Astrocyte of the hippocampus (primary cell): ENCODE measurements at regions not wholly inside any gene's neighbourhood (a gene's known extent, or its start where the extent isn't known, plus 50 kb on each side); places are given as distances from the start of the nearest gene placed in this dataset.
A peak's percentile ranks its signal among the peaks of the same experiment; 100 is the strongest.
"Not testable (repeated sequence)": the region's sequence is repeated elsewhere in the genome, so short reads cannot be mapped to it uniquely, and the experiment has no call there.

Experiments
- DNase-seq: peaks from one replicate; pipeline ENCODE4 v3.0.0; 2011; ENCODE audit warnings: low read depth, low spot score

DNA sequence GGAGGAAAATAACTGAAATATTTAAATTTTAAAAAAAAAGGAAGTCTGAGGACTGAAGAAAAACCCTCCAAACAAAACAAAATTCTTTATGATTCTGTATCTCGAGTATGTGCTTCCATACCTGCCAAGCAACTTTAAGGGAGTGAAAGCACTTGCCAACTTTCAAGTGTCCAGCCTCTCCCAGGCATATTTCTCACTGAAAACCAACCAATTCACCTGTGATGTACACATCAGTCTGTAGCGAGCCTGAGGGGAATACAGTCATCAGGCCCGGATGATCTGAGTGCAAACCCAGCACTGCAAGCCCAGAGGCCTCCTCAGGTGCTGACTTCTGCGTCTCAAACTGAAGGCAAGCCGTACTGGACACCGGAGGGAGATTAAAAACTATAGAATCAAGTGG is 164.8 kb upstream of the NT5E start:
- DNase-seq, result no peak

DNA sequence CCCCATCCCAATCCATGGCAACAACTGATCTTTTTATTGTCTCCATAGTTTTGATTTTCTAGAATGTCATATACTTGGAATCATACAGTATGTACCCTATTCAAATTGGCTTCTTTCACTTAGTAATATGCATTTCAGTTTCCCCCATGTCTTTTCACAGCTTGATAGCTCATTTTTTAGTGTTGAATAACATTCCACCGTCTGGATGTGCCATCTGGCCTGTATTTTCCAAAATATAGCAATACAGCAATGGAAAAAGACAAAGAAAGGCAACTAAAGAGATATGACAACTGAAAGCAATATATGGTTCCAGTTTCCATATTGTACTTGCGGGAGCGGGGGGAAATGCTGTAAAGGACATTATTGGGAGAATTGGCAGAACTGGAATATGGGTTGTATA is 166.4 kb upstream of the NT5E start:
- DNase-seq, result no peak

DNA sequence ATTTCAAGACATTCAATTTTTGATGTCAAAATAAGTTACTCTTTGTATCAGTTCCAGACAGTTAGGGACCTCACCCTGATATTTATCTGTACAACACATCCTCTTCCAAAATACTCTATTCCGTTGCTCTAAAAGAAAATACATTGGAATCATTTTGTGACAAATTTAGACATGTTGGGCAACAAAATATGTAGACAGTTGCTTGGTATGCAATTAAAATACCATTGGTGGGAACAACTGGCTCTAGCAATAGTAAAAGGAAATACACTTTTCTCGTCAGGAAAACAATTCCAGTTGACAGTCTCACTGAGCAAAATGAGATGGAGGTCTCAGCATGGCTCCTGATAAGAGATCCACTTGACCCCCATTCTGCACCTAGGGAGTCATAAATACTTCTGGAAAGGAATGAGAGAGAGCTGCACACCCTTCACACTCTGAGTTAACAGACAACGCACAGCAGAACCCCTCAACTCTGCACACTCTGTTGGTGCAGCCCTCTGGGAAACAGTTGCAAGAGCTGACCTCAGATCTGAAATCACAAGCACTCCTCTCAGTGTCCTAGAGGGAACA is 171.3 kb upstream of the NT5E start:
- no peak for DNase-seq

DNA sequence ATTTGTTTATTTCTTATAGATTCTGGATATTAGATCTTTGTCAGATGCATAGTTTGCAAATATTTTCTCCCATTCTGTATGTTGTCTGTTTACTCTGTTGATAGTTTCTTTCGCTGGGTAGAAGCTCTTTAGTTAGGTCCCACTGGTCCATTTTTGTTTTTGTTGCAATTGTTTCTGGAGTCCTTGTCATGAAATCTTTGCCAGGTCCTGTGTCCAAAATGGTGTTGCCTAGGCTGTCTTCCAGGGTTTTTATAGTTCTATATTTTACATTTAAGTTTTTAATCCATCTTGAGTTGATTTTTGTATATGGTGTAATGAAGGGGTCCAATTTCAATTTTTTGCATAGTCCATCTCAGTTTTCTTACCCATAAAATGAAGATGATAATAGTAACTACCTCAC is 173.9 kb upstream of the NT5E start:
- DNase-seq, result not testable (repeated sequence)

DNA sequence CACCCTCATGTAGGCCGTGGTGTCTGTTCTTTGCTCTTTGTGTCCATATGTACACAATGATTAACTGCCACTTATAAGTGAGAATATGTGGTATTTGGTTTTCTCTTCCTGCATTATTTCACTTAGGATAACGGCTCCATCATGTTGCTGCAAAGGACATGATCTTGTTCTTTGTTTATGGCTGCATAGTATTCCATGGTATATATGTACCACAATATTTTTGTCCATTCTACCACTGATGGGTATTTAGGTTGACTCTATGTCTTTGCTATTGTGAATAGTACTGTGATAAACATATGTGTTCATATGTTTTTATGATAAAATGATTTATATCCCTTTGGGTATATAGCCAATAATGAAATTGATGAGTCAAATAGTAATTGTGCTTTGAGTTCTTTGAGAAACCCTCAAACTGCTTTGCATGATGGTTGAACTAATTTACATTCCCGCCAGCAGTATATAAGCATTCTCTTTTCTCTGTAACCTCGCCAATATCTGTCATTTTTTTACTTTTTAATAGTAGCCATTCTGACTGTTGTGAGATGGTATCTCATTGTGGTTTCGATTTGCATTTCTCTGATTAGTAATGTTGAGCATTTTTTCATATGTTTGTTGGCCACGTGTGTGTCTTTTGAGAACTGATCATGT is 174.4 kb upstream of the NT5E start:
- no peak for DNase-seq

DNA sequence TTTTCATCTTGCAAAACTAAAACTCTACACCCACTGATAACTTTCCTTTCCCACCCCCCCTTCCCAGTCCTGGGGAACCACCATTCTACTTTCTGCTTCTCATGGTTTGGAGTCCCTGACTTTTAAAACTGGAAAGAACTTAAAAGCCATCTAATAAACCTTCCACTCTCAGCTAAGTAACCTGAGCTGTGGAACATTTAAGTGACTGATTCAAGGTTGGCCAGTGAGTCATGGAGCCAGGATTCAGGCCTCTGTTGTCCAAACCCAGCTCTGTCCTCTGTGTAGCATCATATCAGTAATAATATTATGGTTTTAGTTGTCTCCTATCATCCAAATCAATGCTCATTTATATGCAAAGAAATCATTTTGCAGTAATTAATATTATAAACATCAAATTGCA is 176.0 kb upstream of the NT5E start:
- DNase-seq, result peak; percentile 2

DNA sequence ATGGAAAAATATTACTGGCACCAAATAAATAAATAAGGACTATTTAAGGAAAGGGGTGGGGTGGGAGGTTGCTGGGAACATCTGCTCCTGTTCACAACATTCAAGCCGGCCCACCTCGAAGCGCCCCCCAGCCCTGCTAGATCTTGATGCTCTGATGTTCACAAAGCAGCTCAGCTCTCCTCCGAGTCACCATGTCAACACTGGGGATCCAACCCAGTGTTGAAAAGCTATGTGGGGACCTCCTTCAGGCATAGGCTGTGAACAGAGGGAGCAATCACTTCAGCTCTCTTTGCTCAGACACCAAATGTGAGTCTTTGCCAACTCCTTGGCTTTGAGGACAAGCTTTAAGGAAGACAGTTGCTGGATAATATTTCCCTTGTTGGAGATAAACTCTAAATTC is 176.8 kb upstream of the NT5E start:
- DNase-seq, result no peak

DNA sequence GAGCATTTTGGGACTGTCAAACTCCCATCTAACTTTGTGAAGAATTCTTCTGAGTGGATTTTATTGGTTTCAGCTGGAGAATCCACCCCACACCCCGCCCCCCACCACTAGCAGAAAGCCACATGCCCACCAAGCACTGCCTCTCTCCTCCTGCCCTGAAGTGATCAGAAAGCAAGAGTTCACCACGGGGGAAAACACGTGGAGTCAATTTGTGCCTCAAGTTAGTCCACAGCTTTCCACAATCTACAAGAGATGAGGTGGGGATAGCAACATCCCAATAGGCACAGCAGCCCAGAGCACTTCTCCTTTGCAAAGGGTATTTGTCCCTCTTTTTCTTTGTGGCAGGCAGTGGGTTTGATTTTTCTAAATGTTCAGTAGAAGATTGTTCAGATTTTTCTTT is 177.3 kb upstream of the NT5E start:
- no peak for DNase-seq

DNA sequence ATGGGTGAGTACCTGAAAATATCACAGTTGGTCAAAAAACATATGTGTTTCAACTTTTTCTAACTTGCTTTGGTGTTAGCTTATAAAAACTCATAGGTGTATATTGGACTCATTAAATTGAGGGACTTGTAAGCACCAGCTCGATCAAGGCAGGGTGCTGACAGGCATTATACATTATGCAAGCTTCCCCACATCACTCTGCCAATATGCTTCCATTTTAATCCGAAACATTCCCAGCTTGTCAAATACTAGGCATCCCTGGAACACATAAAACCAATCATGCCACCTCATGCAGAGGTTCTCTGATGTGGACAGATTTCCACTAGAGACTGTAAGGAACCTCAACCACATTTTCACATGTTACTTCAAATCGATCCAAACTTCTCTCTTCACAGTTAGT is 187.3 kb upstream of the NT5E start:
- DNase-seq, result no peak

DNA sequence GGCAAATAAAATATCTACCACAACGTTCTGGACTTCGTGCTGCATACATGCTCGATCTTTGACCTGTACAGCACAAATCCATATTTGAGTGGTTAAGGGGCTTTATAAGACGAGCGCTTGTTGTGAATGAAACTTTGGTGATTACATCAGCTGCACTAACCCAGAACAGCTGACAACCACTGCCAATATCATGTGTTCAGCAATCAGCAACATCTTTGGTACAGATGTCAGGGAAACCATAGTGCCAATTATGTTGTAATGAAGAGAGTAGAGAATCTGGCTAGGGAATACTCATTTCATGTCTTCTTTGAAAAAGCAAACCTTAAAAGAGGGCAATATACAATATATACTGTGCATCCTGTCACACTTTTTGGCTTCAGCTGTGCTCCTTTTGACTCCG is 188.6 kb upstream of the NT5E start:
- DNase-seq, result no peak

DNA sequence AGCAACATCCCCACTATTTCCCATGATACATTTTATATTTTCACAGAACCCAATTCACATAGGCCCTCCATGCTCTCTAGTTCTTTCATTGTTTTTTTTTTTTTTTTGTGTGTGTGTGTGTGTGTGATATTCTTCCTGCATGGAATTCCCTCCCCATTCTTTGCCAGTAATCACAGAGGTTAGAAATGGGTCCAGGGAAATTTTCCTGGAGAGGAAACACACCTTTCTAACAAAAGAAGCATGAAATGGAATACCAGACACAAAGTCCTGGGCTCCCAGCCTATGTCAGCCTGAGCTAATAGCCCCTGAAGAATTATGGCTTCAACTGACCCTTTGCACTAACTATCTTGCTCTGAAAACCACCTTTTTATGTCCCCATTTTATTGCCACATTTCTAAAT is 194.2 kb upstream of the NT5E start:
- DNase-seq, result no peak

DNA sequence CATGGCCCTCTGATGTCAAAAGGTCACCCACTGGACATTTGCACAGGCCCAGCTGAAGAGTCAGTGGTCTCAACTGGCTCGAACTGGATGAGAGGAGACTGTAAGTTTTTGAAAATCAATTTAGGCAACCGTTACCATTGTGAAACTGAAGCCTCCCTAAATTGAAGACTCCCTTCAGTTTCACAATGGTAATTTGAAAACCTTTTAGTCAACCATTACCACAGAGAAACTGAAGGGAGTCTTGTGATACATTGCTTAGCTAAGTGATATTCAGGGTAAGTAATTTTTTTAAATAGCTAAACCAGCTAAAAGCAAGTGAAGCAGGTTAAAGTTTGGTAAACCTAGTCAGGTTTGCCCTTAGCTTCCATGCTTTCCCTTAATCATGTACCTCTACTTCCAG is 197.3 kb upstream of the NT5E start:
- DNase-seq, result no peak

DNA sequence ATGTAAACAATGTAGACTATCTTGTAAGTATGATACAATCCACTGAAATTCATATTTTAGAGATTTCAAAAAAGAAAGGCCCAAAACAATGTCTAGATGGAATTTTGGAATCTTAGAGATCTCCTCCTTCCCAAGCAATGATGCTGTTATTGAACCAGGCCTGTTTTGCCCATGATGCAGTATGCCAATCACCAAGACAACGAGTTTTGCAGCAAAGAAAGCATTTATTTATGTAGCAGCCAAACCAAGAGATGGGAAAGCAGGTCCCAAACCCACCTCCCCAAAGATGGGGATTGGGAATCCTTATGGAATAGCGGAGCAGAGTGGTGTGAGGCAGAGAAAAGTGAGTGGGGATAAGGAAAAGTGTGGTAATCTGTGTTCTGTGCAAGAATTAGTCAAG is 197.8 kb upstream of the NT5E start:
- no peak for DNase-seq

DNA sequence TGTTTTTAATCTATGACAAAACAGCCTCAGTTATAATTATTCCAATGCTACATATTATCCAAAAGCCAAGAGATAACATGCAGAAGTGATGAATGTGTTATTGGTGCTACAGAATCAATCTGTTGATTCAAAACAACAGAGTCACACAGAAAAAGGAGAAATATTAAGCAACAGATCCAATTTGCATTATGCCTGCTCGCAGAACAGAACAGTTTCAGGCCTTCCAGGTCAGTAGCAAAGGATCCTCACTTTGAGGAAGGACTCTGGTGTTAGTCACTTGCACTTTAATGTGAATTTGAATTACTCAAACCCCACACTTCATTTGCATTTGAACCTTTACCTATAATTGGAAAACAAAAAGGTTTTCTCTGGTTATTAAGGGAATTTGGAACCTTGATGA is 198.6 kb upstream of the NT5E start:
- no peak for DNase-seq

DNA sequence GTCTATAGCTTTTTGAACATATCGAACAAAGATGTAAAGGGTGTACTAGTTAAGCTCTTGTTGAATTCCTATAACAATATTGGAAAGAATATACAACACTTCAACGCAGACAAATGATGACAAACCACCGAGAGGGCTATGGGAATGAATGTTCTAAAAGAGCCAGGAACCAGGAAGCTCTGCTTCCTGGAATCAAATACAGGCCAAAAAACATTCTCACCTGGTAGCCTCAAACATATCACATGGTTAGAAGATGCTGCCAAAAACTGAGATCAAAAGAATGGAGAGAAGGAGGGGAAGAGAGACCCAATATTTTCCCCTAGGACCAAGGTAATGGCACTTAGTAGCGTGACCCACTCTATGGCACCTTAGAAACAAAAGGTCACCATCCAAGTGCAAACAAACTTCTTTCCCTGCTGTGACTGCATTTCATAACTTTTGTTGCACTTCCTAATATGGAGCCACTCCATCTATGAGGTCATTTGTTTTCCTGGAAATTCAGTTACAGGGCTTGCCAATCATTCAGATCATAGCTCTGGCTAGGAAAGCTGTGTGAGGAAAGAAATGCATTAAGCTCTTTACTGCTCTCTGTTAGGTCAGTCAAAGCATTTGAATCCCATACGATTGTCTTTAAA is 199.2 kb upstream of the NT5E start:
- peak; percentile 50 for DNase-seq

DNA sequence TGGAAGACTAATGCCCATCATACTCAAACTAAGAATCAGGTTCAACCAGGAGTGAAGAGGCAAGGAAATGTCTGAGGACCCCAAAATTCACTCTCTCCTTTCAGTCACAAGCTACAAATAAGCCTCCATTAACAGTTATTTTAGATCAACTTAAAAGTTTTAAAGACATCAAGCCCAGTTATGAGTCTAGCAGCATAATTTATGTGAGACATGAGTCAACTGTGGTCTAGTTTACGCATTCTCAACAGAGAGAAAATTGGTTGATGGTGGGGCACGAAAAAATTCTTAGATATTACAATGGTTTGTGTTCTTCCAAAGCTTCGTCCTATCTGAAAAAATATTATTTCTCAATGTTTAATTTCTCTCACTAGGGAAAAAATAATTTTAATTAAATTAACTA is 204.9 kb upstream of the NT5E start:
- DNase-seq, result no peak

DNA sequence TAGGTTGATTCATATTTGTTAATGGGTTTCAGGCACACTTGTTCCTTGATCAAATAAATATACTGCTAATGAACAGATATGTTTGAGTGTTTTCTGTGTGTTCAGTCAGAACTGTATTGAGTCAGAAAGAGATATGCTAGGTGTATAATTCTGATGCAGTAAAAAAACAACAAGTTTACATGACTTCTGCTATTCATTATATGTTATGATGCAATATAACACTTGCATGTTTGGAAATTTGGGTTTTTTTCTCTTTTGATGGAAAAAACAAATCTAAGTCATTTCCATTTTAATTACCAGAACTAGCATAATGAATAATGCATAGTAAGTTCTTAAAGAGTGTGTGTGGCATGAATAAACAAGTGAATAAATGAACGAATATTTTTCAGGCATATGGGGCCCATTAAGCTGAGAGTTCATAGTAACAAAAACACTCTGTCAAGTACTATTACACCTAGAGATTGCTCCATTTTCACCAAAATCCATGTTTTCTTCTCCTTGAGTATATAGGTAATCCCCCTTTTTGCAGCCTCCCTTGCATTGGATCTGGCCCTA is 208.3 kb upstream of the NT5E start:
- DNase-seq, result no peak

DNA sequence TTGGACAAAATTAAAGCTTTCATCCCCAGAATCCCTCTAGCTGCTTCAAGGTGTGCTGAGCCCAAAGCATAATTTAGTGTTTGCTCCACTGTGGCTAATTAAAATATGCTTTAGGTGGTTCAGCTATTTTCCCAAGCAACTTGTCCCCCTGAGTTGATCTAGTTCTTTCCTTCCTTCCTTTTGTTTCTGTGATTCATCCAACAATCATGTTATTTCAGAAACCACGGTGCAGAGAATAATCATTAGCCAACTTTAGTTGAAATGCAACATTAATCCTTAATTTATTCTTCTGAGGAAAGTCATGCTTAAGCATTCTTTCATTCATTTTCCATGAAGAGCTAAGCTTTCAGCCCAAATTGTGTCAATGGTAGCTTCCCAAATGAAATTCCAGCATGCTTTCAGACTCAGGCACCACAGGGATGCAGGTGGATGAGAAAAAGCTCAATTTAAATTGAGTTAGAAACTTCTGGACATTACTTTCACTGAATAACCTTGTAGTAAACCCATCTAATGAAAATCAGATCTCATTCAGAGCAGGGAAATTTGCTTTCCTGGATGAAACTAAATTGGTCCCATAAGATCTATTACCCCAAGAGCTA is 209.0 kb upstream of the NT5E start:
- DNase-seq, result peak; percentile 39

DNA sequence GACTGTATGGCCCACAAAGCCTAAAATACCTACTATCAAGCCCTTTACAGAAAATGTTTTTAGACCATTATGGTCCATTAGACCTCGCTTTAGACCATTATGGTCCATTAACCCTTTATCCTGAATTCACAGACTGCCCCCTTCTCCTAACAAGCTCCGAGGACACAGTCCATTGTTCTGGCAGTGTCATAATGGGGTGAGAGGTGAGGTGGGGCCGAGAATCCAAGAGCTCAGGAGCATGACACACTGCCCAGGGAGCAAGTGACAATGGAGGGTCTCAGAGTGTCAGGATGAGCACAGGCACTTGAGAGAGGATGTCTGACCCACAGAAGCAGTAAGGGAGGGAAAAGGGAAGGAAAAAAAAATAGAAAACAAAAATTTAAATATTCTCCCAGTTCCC is 212.4 kb upstream of the NT5E start:
- no peak for DNase-seq

DNA sequence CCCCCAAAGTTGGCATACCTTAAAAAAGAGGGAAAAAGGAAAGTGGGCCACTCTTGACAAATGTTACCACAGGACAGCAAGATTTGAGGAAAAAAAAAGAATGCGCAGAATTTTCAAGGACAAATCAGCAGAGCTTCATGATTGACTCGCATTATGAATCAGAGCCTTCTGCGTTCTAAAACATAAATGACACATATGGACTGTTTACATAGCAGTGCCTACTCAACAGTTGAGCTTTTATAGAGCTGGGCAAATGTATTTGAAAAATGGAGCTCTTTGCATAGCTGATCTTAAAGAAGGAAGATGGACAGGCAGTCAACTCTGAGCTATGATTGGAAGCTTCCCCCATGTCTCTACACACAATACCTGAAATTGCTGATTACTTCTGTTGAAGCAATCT is 213.2 kb upstream of the NT5E start:
- DNase-seq, result no peak

DNA sequence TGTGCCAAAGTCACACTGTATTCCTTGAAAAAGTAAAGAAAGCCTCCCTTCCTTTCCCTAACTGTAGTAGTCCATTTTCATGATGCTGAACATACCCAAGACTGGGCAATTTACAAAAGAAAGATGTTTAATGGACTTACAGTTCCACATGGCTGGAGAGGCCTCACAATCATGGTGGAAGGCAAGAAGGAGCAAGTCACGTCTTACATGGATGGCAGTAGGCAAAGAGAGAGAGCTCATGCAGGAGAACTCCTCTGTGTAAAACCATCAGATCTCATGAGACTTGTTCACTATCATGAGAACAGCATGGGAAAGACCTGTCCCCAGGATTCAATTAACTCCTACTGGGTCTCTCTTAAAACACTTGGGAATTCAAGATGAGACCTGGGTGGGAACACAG is 222.5 kb upstream of the NT5E start:
- not testable (repeated sequence) for DNase-seq

DNA sequence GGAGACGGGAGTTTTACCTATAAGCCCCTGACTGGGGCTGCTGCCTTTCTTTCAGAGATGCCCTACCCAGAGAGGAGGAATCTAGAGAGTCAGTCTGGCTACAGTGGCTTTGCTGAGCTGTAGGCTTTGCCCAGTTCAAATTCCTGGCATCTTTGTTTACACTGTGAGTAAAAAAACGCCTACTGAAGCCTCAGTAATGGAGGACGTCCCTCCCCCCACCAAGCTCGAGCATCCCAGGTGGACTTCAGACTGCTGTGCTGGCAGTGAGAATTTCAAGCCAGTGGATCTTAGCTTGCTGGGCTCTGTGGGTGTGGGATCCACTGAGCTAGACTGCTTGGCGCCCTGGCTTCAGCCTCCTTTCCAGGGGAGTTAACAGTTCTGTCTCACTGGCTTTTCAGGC is 237.1 kb upstream of the NT5E start:
- DNase-seq, result not testable (repeated sequence)

DNA sequence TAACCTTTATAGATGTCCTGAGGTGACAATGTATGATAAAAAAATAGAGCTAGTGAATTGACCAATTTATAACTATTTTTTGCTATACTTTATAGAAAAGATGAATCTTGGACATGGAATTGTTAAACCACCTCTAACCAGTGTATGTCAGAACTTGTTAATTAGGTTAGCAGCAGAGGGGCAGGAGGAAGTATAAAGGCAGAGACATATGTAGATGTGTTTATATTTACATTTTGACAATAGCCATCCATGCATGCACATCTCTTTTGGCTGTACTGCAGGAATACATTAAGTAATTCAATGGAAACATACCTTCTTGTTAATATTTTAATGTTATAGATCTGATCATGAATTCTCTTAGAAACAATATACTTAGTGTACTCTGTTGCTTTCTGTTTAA is 254.6 kb upstream of the NT5E start:
- DNase-seq, result no peak
